K562 (cell line): ENCODE measurements at regions not wholly inside any gene's neighbourhood (a gene's known extent, or its start where the extent isn't known, plus 50 kb on each side); places are given as distances from the start of the nearest gene placed in this dataset.

ENCODE experiments used
- ATAC-seq: fragments of 200-7000 bp; cut with Tn5 transposase; 3 replicates; pipeline ENCODE4 v1.9.1; 2020; ENCODE audit warnings: moderate library complexity
- BruUV-seq: library from RNA; stranded (reverse); fragments of 400-500 nt; replicated peaks from 2 replicates; lab custom pipeline; 2021; lab: Mats Ljungman, UMichigan
- CTCF ChIA-PET: fragments of 300-600 bp; formaldehyde crosslinking; extraction: SDS; loops from one replicate; lab custom pipeline; 2021; ENCODE audit warnings: low intra/inter-chr PET ratio; lab: Yijun Ruan, JAX
- POLR2A ChIA-PET: fragments of 300-600, 350-650 bp; sonication (Branson Sonifier 250); formaldehyde crosslinking; extraction: SDS; loops from one replicate; lab custom pipeline; 2021; ENCODE audit warnings: antibody characterized with exemption, inconsistent platforms; lab: Yijun Ruan, JAX
- DNase-seq, 4 experiments: peaks; one replicate each; pipeline versions ENCODE4 v3.0.0 to v3.0.0-alpha.2; 2011 to 2018; ENCODE audit warnings: low spot score in 3 of 4, mixed read lengths in 3 of 4; ENCODE audit errors: extremely low read depth in 1 of 4
- FAIRE-seq: peaks from 2 replicates; lab custom pipeline; 2011; peaks lifted over from hg19 to GRCh38; lab: Jason Lieb, UNC
- H2AFZ ChIP-seq: 2 replicates; pipeline ENCODE4 v1.6.0; 2011; ENCODE audit warnings: low read depth, low read length, control low read depth, inconsistent platforms
- H3K27ac ChIP-seq: fragments of 200-600 bp; 3 replicates; pipeline ENCODE4 v1.8.0; 2011; ENCODE audit warnings: low read depth, mild to moderate bottlenecking, control low read depth, inconsistent platforms, low read length, moderate library complexity, mixed read lengths; ENCODE audit errors: extremely low read depth
- H3K27me3 ChIP-seq, 2 experiments: fragments of 300-600 bp in 1 of 2; 2 replicates in 1 of 2; 3 replicates in 1 of 2; pipeline versions ENCODE4 v1.6.0 to v1.8.0; 2011; ENCODE audit warnings: inconsistent platforms in 2 of 2, low read length in 2 of 2, mild to moderate bottlenecking in 1 of 2, mixed read lengths in 1 of 2, moderate library complexity in 1 of 2; ENCODE audit not compliant: control insufficient read depth in 2 of 2, insufficient read depth in 2 of 2
- H3K36me3 ChIP-seq: fragments of 300-600 bp; 3 replicates; pipeline ENCODE4 v1.8.0; 2011; ENCODE audit warnings: mild to moderate bottlenecking, low read length, inconsistent platforms; ENCODE audit not compliant: control insufficient read depth, insufficient read depth
- H3K4me1 ChIP-seq, 2 experiments: fragments of 200-600 bp in 1 of 2; replicated peaks in 1 of 2; 2 replicates in 1 of 2; 3 replicates in 1 of 2; pipeline versions ENCODE4 v1.5.1 to v1.8.0; 2011; ENCODE audit warnings: inconsistent platforms in 2 of 2, low read length in 2 of 2, mild to moderate bottlenecking in 1 of 2, mixed read lengths in 1 of 2, moderate library complexity in 1 of 2; ENCODE audit not compliant: control insufficient read depth in 2 of 2, insufficient read depth in 2 of 2
- H3K4me2 ChIP-seq: 2 replicates; pipeline ENCODE4 v1.6.1; 2011; ENCODE audit warnings: low read length, control low read depth, inconsistent platforms, mixed read lengths; ENCODE audit not compliant: insufficient read depth
- H3K4me3 ChIP-seq: fragments of 200-600 bp; sonication (generic), shearing (Covaris generic); 2 replicates; pipeline ENCODE4 v1.5.1; 2016; ENCODE audit warnings: control low read depth, inconsistent platforms
- H3K79me2 ChIP-seq: fragments of 200-600 bp; 3 replicates; pipeline ENCODE4 v1.8.0; 2011; ENCODE audit warnings: low read length, inconsistent platforms; ENCODE audit not compliant: control insufficient read depth, insufficient read depth
- H3K9ac ChIP-seq, 2 experiments: 2 replicates each; pipeline versions ENCODE4 v1.6.0 to v1.6.1; 2011; ENCODE audit warnings: low read depth in 2 of 2, low read length in 2 of 2, control low read depth in 1 of 2, inconsistent platforms in 1 of 2, mild to moderate bottlenecking in 1 of 2, mixed read lengths in 1 of 2; ENCODE audit not compliant: insufficient read depth in 1 of 2
- H3K9me1 ChIP-seq: one replicate; pipeline ENCODE4 v1.6.0; 2011; ENCODE audit warnings: inconsistent platforms, mild to moderate bottlenecking, low read length, moderate library complexity; ENCODE audit not compliant: control insufficient read depth, insufficient read depth
- H3K9me3 ChIP-seq: replicated peaks from 2 replicates; pipeline ENCODE4 v1.5.1; 2011; ENCODE audit warnings: low read depth, low read length, inconsistent platforms; ENCODE audit not compliant: control insufficient read depth, insufficient read depth
- H4K20me1 ChIP-seq: replicated peaks from 2 replicates; pipeline ENCODE4 v1.6.1; 2011; ENCODE audit warnings: low read length, inconsistent platforms, mixed read lengths; ENCODE audit not compliant: control insufficient read depth, insufficient read depth
- HMG20B ChIP-seq: fragments of 250-450 bp; sonication (Bioruptor Pico); IDR thresholded peaks from 2 replicates; pipeline ENCODE4 v1.5.0; 2021; ENCODE audit warnings: mild to moderate bottlenecking
- HMGXB4 ChIP-seq: sonication (generic); formaldehyde crosslinking; IDR thresholded peaks from 2 replicates; pipeline ENCODE4 v1.8.1; 2023; ENCODE audit warnings: mild to moderate bottlenecking, missing genetic modification reagents
- TOE1 ChIP-seq, 2 experiments: fragments of 450-650 bp in 1 of 2; sonication (generic) in 1 of 2; formaldehyde crosslinking in 1 of 2; IDR thresholded peaks; 2 replicates each; pipeline versions ENCODE4 v1.7.1 to v1.8.0; 2016 to 2022; ENCODE audit warnings: borderline replicate concordance in 2 of 2, mild to moderate bottlenecking in 2 of 2, antibody characterized with exemption in 1 of 2, inconsistent platforms in 1 of 2, low read depth in 1 of 2, missing genetic modification reagents in 1 of 2, moderate library complexity in 1 of 2
- WGBS: fragments of 100-300 bp; shearing (Covaris generic); methylation state at CpG from one replicate; pipeline ENCODE4 v1.1.6; 2016; ENCODE audit warnings: low coverage, mixed read lengths; ENCODE audit not compliant: insufficient coverage; ENCODE audit errors: missing lambda C conversion rate; 5-methylcytosine and 5-hydroxymethylcytosine counted together
- in situ Hi-C: fragments of 300-500 bp; cut with MboI; formaldehyde crosslinking; loops from 4 replicates; pipeline ENCODE4 v1.15.0; 2018; ENCODE audit warnings: inconsistent platforms, mixed read lengths
- intact Hi-C: fragments of 100-400 bp; cut with micrococcal nuclease; formaldehyde crosslinking; loops from 2 replicates; pipeline ENCODE4 v1.14.2; 2022
- TF ChIP-seq, protein P1 (sequence below): sonication (generic); formaldehyde crosslinking; IDR thresholded peaks from 2 replicates; pipeline ENCODE4 v1.8.0; 2022; ENCODE audit warnings: missing genetic modification reagents, mild to moderate bottlenecking, moderate library complexity, borderline replicate concordance
- TF ChIP-seq, protein P2 (sequence below), 2 experiments: IDR thresholded peaks; 2 replicates each; pipeline ENCODE4 v1.6.1; 2012; ENCODE audit warnings: improper control_type of control experiment in 2 of 2, low read depth in 2 of 2, low read length in 2 of 2, borderline replicate concordance in 1 of 2

DNA sequence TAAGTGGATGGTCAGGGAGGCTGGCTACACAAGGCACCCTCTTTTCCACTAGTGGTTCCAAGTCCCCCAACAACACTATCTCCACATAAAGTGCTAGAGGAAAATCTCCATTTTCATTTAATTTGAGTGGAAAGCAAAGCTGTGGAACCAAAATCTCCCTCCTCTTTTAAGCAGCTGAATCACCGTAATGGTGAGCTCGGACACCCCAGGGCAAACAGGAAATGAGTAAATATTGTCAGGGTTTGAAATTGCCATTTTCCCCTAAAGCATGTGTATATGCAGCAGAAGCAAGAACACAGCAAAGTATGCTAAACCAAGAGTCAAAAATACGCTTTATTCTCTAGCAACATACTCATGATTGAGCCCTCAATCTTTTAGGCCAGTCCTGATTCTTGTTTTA is 143.7 kb downstream of the GPAM start (continued):
- TF ChIP-seq, protein P1, sequence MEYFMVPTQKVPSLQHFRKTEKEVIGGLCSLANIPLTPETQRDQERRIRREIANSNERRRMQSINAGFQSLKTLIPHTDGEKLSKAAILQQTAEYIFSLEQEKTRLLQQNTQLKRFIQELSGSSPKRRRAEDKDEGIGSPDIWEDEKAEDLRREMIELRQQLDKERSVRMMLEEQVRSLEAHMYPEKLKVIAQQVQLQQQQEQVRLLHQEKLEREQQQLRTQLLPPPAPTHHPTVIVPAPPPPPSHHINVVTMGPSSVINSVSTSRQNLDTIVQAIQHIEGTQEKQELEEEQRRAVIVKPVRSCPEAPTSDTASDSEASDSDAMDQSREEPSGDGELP (CRISPR knock-in tag) = no peak

GRCh38 chr10:112040696-112041095 is 142.9 kb downstream of the GPAM start:
- H3K9ac ChIP-seq = no peak overlapping the region
- no peak for ATAC-seq
- H3K4me2 ChIP-seq = no peak overlapping the region
- no peak overlapping the region for H2AFZ ChIP-seq
- in situ Hi-C loops = no loop called here
- ChIA-PET POLR2A (no interaction called here), CTCF (no interaction called here)
- FAIRE-seq = no peak
- no peak overlapping the region for H3K27ac ChIP-seq
- H3K9me1 ChIP-seq = no peaks in the 10 kb centered on the region
- no peaks in the 10 kb centered on the region for H3K36me3 ChIP-seq
- no peaks in the 10 kb centered on the region for H3K27me3 ChIP-seq
- intact Hi-C loops = no loop called here
- no peak overlapping the region for H3K4me3 ChIP-seq
- no peaks in the 10 kb centered on the region for H4K20me1 ChIP-seq
- H3K79me2 ChIP-seq = no peaks in the 10 kb centered on the region
- no peak for DNase-seq
- H3K9me3 ChIP-seq = no peaks in the 10 kb centered on the region
- no peaks in the 10 kb centered on the region for H3K4me1 ChIP-seq
- 0% methylated on average over 2 of the region's 3 CpGs for WGBS
- no TSS peak for BruUV-seq
- TF ChIP-seq HMG20B (CRISPR knock-in tag) = no peak
- TF ChIP-seq, protein P2, sequence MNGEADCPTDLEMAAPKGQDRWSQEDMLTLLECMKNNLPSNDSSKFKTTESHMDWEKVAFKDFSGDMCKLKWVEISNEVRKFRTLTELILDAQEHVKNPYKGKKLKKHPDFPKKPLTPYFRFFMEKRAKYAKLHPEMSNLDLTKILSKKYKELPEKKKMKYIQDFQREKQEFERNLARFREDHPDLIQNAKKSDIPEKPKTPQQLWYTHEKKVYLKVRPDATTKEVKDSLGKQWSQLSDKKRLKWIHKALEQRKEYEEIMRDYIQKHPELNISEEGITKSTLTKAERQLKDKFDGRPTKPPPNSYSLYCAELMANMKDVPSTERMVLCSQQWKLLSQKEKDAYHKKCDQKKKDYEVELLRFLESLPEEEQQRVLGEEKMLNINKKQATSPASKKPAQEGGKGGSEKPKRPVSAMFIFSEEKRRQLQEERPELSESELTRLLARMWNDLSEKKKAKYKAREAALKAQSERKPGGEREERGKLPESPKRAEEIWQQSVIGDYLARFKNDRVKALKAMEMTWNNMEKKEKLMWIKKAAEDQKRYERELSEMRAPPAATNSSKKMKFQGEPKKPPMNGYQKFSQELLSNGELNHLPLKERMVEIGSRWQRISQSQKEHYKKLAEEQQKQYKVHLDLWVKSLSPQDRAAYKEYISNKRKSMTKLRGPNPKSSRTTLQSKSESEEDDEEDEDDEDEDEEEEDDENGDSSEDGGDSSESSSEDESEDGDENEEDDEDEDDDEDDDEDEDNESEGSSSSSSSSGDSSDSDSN (IDR thresholded peaks at IDR 0.05; ENCODE audit: borderline replicate concordance in 1 of 2, low read depth in 2 of 2, low read length in 2 of 2) = no peak
- no peak for TF ChIP-seq TOE1 (IDR thresholded peaks at IDR 0.05; ENCODE audit: borderline replicate concordance)
- no peak for TF ChIP-seq TOE1 (CRISPR knock-in tag; IDR thresholded peaks at IDR 0.05; ENCODE audit: borderline replicate concordance, low read depth)
- no peak for TF ChIP-seq HMGXB4 (CRISPR knock-in tag)
